DND-41 (cell line): ENCODE measurements at regions not wholly inside any gene's neighbourhood (a gene's known extent, or its start where the extent isn't known, plus 50 kb on each side); places are given as distances from the start of the nearest gene placed in this dataset.

Source experiments
- CTCF ChIP-seq: IDR thresholded peaks from 2 replicates; pipeline ENCODE4 v1.5.1; 2012; ENCODE audit warnings: borderline replicate concordance, low read length, moderate library complexity, mild to moderate bottlenecking; ENCODE audit not compliant: poor library complexity, severe bottlenecking; ENCODE audit errors: extremely low read depth
- EZH2 ChIP-seq: IDR thresholded peaks from 3 replicates; pipeline ENCODE4 v1.6.1; 2012; ENCODE audit warnings: borderline replicate concordance, low read depth, mild to moderate bottlenecking, moderate library complexity, low read length, inconsistent platforms; ENCODE audit not compliant: severe bottlenecking

GRCh38 chr17:54404259-54404658 lies 496.4 kb upstream of the TOM1L1 start:
- no peak for TF ChIP-seq CTCF
- TF ChIP-seq EZH2: no peak
